ENCODE measurements at regions not wholly inside any gene's neighbourhood (a gene's known extent, or its start where the extent isn't known, plus 50 kb on each side); places are given as distances from the start of the nearest gene placed in this dataset.

- no peak for TF ChIP-seq POLR2A (IDR thresholded peaks at IDR 0.05)
- no peak for TF ChIP-seq CTCF (IDR thresholded peaks at IDR 0.05)
- no peak for DNase-seq
- Histone ChIP-seq H3K9me3 (no peaks in the 10 kb centered on the region), H3K4me1 (no peaks in the 10 kb centered on the region), H3K4me3 (no peak overlapping the region), H3K27ac (no peak overlapping the region), H3K36me3 (no peaks in the 10 kb centered on the region), H3K27me3 (no peaks in the 10 kb centered on the region)
- ATAC-seq: no peak
- 62 to 77% (median 67%) methylated on average over 3 of the region's 3 CpGs for WGBS, 4 donors
- intact Hi-C loops (cut with DNase I): no loop called here
These were observed 86.5 kb upstream of the OLFM3 start for GRCh38 chr1:102083192-102083591.

GRCh38 chr1:102074874-102075273 is 78.1 kb upstream of the OLFM3 start:
- no peak overlapping the region for H3K27ac ChIP-seq
- no peaks in the 10 kb centered on the region for H3K27me3 ChIP-seq
- TF ChIP-seq POLR2A (IDR thresholded peaks at IDR 0.05) (no peak), CTCF (IDR thresholded peaks at IDR 0.05) (no peak)
- H3K4me3 ChIP-seq: no peak overlapping the region
- no peaks in the 10 kb centered on the region for H3K9me3 ChIP-seq
- no peak for DNase-seq
- no peaks in the 10 kb centered on the region for H3K4me1 ChIP-seq
- intact Hi-C loops (cut with DNase I): no loop called here
- no peaks in the 10 kb centered on the region for H3K36me3 ChIP-seq
- ATAC-seq: no peak

GRCh38 chr1:102071451-102071850 is 74.7 kb upstream of the OLFM3 start:
- no peaks in the 10 kb centered on the region for H3K36me3 ChIP-seq
- peaks cover 0 to 11% (median 0%) of the 10 kb centered on the region in 12 donors for H3K9me3 ChIP-seq
- H3K4me3 ChIP-seq: no peak overlapping the region
- no peak for ATAC-seq
- TF ChIP-seq POLR2A (IDR thresholded peaks at IDR 0.05) (no peak), CTCF (IDR thresholded peaks at IDR 0.05) (no peak)
- H3K27me3 ChIP-seq: no peaks in the 10 kb centered on the region
- H3K27ac ChIP-seq: no peak overlapping the region
- DNase-seq: no peak
- H3K4me1 ChIP-seq: no peaks in the 10 kb centered on the region
- intact Hi-C loops (cut with DNase I): no loop called here

GRCh38 chr1:102050556-102050955 is 53.8 kb upstream of the OLFM3 start:
- intact Hi-C loops (cut with DNase I): no loop called here
- Histone ChIP-seq H3K27ac (no peak overlapping the region), H3K9me3 (no peaks in the 10 kb centered on the region), H3K27me3 (no peaks in the 10 kb centered on the region), H3K4me1 (no peaks in the 10 kb centered on the region), H3K4me3 (no peak overlapping the region), H3K36me3 (no peaks in the 10 kb centered on the region)
- 39 to 46% (median 41%) methylated on average over 1 of the region's 1 CpG for WGBS, 4 donors
- no peak for DNase-seq
- no peak for ATAC-seq
- TF ChIP-seq CTCF (IDR thresholded peaks at IDR 0.05): no peak
- no peak for TF ChIP-seq POLR2A (IDR thresholded peaks at IDR 0.05)
